Dendritic cell treated with granulocyte-macrophage colony-stimulating factor and Interleukin-4, amounts not matched to agents 40 ng/mL and 50 ng/mL, for 4 days (primary cell): ENCODE measurements at regions not wholly inside any gene's neighbourhood (a gene's known extent, or its start where the extent isn't known, plus 50 kb on each side); places are given as distances from the start of the nearest gene placed in this dataset.
A peak's percentile ranks its signal among the peaks of the same experiment; 100 is the strongest.
"Not testable (repeated sequence)": the region's sequence is repeated elsewhere in the genome, so short reads cannot be mapped to it uniquely, and the experiment has no call there.

Source experiments
- H3K27ac Mint-ChIP-seq: one replicate; pipeline ENCODE4 v1.8.0; 2022; ENCODE audit warnings: mild to moderate bottlenecking, mixed read lengths
- H3K27me3 Mint-ChIP-seq: one replicate; pipeline ENCODE4 v1.8.0; 2022; ENCODE audit warnings: mild to moderate bottlenecking, mixed read lengths
- H3K36me3 Mint-ChIP-seq: one replicate; pipeline ENCODE4 v1.8.0; 2022; ENCODE audit warnings: low read depth, mixed read lengths
- H3K4me1 Mint-ChIP-seq: one replicate; pipeline ENCODE4 v1.8.0; 2022; ENCODE audit warnings: low read depth, mixed read lengths
- H3K4me3 Mint-ChIP-seq: one replicate; pipeline ENCODE4 v1.8.0; 2022; ENCODE audit warnings: mild to moderate bottlenecking, moderate library complexity, mixed read lengths
- H3K9me3 Mint-ChIP-seq: one replicate; pipeline ENCODE4 v1.8.0; 2022; ENCODE audit warnings: mixed read lengths
- intact Hi-C: fragments of 100-400 bp; cut with micrococcal nuclease; formaldehyde crosslinking; loops from one replicate; pipeline ENCODE4 v1.15.0; 2022

DNA sequence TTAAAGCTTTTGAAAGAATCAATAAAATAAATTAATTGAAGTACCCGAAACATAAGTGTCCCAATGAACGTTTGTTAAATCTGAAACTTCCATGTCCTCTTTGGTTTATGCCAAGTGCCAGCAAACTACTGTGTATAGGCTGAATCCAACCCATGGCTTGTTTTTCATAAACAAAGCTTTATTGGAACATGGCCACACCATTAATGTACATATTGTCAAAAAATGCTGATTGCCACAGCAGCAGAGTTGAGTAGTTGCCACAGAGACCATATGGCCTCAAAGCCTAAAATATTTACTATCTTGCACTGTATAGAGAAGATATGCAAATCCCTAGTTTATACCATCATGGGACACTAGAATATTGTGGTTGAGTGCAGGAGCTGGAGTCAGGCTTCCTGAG is 406.1 kb downstream of the MAFB start:
- H3K27ac Mint-ChIP-seq = peak overlapping the region; percentile 87
- H3K27me3 Mint-ChIP-seq = peaks cover 31% of the 10 kb centered on the region
- peaks cover 48% of the 10 kb centered on the region for H3K4me1 Mint-ChIP-seq
- peaks cover 4% of the 10 kb centered on the region for H3K36me3 Mint-ChIP-seq
- peaks cover 11% of the 10 kb centered on the region for H3K9me3 Mint-ChIP-seq
- intact Hi-C loops = no loop called here
- H3K4me3 Mint-ChIP-seq = no peak overlapping the region

DNA sequence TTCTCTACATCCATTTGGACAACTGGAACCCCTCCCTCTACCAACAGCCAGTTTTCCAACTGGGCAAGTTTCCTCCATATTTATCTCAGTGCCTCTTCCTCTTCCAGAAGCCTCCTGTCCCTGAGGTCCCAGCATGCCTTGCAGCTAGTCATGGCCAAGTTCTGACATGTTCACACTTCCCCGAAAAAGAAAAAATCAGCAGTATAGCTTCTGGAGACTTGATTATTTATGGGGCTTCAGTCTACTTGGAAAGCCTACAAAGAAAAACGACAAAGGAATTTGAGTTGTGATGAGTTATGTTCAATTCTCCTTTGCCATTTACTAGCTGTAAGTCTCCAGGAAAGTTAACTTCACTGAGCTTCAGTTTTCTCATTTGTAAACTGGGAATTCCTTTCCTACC is 406.5 kb downstream of the MAFB start:
- Mint-ChIP-seq H3K27me3 (peaks cover 31% of the 10 kb centered on the region), H3K36me3 (peaks cover 4% of the 10 kb centered on the region), H3K27ac (peak overlapping the region; percentile 87), H3K4me3 (no peak overlapping the region), H3K9me3 (peaks cover 11% of the 10 kb centered on the region), H3K4me1 (peaks cover 52% of the 10 kb centered on the region)
- intact Hi-C loops = no loop called here

DNA sequence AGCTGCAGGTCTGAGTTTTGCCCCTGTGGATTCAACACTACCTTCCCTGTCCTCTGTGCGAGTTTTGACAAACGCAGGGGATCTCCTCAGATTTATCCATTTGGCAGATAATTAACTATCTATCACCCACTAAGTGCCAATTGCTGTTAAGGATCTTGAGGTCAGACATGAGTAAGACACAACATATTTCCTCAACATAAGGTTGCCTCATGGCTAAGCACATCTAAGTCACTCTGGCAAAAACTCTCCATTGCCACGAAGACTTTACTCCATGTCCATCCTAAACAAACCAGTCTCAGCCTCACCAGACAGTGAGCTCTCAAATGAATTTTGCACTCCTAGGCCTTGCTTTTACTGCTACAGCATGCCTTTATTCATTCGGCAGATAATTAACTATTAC is 408.4 kb downstream of the MAFB start:
- Mint-ChIP-seq H3K4me1 (peaks cover 54% of the 10 kb centered on the region), H3K36me3 (peaks cover 4% of the 10 kb centered on the region), H3K4me3 (no peak overlapping the region), H3K9me3 (peaks cover 11% of the 10 kb centered on the region), H3K27ac (peak overlapping the region; percentile 87), H3K27me3 (peaks cover 14% of the 10 kb centered on the region)
- intact Hi-C loops = no loop called here

DNA sequence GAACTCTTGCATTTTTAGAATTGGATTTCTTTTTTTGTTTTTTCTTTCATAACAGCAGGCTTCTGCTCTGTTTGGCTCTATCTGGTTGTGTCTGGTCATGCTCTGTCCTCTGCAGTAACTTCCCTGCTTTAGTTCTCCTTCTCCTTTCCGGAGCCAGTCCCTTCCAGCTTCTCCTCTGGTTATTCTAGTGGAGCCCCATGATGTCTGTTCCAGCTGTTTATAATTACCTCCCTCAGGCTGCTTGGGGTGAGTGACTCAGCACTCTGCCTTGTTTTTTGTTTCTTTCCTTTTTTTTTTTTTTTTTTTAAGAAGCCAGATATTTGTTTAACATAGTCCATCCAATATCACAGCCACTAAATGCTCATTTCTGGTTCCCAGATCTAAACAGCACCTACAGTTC is 409.6 kb downstream of the MAFB start:
- intact Hi-C loops = no loop called here
- Mint-ChIP-seq H3K4me3 (no peak overlapping the region), H3K36me3 (peaks cover 4% of the 10 kb centered on the region), H3K27ac (peak overlapping the region; percentile 87), H3K4me1 (peaks cover 61% of the 10 kb centered on the region), H3K27me3 (peaks cover 10% of the 10 kb centered on the region), H3K9me3 (peaks cover 11% of the 10 kb centered on the region)

DNA sequence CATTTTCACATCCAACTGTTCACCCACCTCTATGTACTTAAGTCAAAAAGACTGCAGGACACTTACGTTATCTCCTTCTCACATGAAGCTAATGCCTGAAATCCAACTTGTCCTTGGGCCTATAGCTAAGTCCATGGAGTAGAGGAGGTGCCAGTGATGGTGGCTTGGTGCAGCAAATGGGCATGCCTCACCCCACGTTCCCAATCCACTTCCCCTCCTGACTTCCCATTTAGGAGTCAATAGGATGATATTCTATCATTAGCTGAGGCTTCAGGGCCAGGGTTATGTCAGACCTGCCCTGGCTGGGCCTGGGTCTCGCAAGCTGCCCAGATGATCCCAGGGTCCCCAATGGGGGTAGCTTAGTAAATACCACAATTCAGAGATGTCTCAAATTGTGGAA is 410.4 kb downstream of the MAFB start:
- Mint-ChIP-seq H3K27ac (peak overlapping the region; percentile 87), H3K4me3 (no peak overlapping the region), H3K36me3 (peaks cover 4% of the 10 kb centered on the region), H3K27me3 (peaks cover 4% of the 10 kb centered on the region), H3K9me3 (peaks cover 11% of the 10 kb centered on the region), H3K4me1 (peaks cover 58% of the 10 kb centered on the region)
- intact Hi-C loops = no loop called here

DNA sequence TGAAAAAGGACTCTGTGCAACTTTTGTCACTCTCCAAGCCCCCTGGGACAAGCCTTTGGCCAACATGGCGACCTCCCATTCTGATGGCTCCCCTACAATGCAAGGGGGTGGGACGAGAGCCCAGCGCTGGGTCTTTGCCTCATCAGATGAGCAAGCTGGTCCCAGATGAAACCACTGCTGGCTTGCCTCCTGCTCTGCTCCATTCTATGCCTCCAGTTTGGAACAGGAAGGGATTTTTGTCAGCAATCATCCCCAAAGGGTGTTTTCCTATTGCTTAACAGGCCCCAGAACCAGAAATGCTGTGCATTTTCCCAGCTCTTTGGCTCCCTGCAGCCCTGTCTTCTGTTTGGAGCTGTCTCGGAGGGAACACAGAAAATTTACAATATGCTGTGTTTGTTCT is 412.7 kb downstream of the MAFB start:
- no peaks in the 10 kb centered on the region for H3K9me3 Mint-ChIP-seq
- intact Hi-C loops = no loop called here
- no peaks in the 10 kb centered on the region for H3K36me3 Mint-ChIP-seq
- no peak overlapping the region for H3K27ac Mint-ChIP-seq
- H3K4me1 Mint-ChIP-seq = peaks cover 41% of the 10 kb centered on the region
- H3K4me3 Mint-ChIP-seq = no peak overlapping the region
- H3K27me3 Mint-ChIP-seq = peaks cover 4% of the 10 kb centered on the region

DNA sequence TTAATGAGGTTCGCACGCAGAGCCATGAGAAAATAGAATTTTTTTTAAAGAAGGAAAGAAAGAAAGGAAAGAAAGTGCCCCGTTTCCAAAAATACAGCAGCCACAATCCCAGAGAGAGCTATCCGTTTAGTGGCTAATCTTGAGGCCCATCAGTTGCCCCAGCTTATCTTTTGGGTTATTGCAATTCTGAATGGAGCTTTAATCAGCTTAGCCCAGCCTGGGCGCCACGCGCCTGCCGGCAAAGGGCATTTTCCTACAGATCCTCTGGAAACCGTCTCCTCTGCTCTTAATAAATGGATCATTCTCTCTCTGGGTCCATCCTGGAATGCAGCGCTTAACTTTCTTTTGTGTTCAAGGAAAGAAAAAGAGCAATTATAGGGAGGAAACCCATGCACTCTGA is 413.3 kb downstream of the MAFB start:
- H3K36me3 Mint-ChIP-seq = no peaks in the 10 kb centered on the region
- H3K4me1 Mint-ChIP-seq = peaks cover 40% of the 10 kb centered on the region
- H3K9me3 Mint-ChIP-seq = no peaks in the 10 kb centered on the region
- H3K4me3 Mint-ChIP-seq = no peak overlapping the region
- peaks cover 7% of the 10 kb centered on the region for H3K27me3 Mint-ChIP-seq
- no peak overlapping the region for H3K27ac Mint-ChIP-seq
- intact Hi-C loops = no loop called here

DNA sequence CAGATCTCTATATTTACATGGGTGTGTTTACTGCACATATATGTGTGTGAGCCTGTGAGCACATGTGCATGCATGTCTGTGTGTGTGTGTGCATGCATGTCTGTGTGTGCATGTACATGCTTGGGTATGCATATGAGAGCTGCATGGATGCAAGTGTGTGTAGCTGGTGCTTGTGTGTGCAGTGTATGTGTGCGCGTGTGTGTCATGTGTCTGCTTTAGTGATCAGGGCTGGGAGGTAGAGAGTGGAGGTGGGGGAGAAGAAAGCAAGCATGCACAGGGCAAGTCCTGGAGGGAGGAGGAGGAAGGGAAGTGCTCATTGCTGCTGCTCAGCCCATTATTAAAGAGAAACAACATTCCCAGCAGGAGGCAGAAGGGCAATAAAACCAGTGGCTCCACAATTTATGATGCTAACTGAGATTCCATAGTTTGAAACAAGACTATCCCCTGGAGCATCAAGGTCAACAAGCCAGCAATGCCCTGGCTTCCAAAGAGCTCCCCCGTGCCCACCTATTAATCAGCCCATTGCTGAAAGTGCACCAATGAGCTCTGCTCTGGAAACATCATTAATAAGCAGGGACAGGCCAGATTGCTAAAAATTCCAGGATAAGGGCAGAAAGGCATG is 414.0 kb downstream of the MAFB start:
- Mint-ChIP-seq H3K4me1 (peaks cover 36% of the 10 kb centered on the region), H3K4me3 (no peak overlapping the region), H3K27me3 (peaks cover 10% of the 10 kb centered on the region), H3K9me3 (no peaks in the 10 kb centered on the region), H3K27ac (peak overlapping the region; percentile 20), H3K36me3 (no peaks in the 10 kb centered on the region)
- intact Hi-C loops = no loop called here

DNA sequence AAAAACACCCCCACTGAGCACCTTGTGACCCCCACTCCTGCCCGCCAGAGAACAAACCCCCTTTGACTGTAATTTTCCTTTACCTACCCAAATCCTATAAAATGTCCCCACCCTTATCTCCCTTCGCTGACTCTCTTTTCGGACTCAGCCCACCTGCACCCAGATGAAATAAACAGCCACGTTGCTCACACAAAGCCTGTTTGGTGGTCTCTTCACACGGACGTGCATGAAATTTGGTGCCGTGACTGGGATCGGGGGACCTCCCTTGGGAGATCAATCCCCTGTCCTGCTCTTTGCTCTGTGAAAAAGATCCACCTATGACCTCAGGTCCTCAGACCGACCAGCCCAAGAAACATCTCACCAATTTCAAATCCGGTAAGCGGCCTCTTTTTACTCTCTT is 419.8 kb downstream of the MAFB start:
- not testable (repeated sequence) for H3K9me3 Mint-ChIP-seq, H3K27ac Mint-ChIP-seq

DNA sequence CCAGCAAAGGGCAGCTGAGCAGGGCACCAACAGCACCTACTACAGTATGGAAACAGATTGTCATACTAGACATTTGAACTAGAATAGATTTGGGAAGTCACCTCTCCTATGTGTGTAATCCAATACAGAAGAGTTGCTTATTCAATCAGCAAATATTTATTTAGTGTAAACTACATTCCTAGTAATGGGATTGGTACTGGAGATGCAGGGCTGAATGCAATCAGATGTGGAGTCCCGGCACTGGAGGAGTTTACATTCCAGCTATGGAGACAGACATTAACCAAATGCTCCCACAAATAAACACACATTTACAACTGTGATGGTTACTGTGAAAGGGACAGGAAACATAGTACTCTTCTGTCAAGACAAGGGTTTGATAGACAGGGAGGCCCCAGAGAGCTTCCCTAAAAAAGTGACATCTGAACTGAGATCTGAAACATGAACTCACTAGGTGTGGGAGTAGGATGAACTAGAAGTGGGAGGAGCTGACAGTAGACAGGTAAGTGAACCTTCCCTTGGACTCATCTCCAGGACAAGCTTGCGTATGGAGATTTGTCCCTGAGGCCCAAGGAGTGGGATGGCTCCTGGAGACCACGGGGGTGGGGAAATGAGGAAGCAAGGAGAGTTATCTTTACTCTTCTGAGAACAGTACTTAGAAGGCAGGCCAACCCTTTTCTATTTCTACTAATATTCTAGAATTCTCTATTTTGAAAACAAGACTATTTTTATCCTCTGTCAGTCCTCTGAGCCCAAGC is 420.5 kb downstream of the MAFB start:
- Mint-ChIP-seq H3K27ac (peak overlapping the region; percentile 14), H3K36me3 (no peaks in the 10 kb centered on the region), H3K4me3 (no peak overlapping the region), H3K27me3 (peaks cover 15% of the 10 kb centered on the region), H3K9me3 (no peaks in the 10 kb centered on the region), H3K4me1 (peaks cover 52% of the 10 kb centered on the region)
- intact Hi-C loops = loop anchor here (10.0 kb wide), 2 partner anchors 104 to 416 kb away; partner anchors contain the start of gene MAFB

More for the DNA sequence above, 419.8 kb downstream of the MAFB start:
- intact Hi-C loops = loop anchor here (10.0 kb wide), 2 partner anchors 104 to 416 kb away; partner anchors contain the start of gene MAFB
- Mint-ChIP-seq H3K4me3 (peak overlapping the region; percentile 28), H3K4me1 (peaks cover 51% of the 10 kb centered on the region), H3K27me3 (peaks cover 15% of the 10 kb centered on the region)
- H3K36me3 Mint-ChIP-seq = not testable (repeated sequence)

DNA sequence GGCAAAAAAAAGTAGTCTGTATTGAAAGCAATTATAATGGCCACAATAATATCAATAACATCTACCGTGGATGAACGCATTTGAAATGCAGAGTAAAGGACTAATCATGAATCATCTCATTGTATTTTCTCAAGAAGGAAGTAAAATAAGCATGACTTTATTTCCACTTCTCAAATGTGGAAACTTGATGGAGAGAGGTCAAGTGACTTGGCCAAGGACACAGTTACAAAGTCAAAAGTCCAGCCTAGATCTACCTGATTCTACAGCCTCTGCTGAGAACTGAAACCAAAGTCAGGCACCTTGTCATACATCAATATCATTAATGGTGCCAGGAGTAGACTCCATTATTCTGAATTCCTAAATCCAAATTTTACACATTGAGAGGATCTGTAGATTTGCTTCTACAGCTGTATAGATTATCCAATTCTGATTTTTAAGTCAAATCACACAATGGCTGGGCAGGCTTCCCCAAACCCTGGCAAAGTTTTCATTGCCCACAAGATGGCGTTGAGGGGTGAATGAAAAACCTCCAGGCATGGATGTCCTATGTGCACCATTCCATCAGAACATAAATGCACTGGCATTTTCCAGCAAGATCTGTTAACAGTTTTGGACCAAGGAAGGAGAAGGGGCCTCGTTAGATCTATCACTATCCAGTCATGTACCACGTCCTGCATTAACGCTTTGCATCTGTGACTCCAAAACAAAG is 423.1 kb downstream of the MAFB start:
- Mint-ChIP-seq H3K36me3 (no peaks in the 10 kb centered on the region), H3K4me1 (peaks cover 73% of the 10 kb centered on the region), H3K4me3 (no peak overlapping the region), H3K9me3 (no peaks in the 10 kb centered on the region), H3K27me3 (peaks cover 8% of the 10 kb centered on the region), H3K27ac (peak overlapping the region; percentile 39)
- intact Hi-C loops = loop anchor here (10.0 kb wide), 2 partner anchors 101 to 419 kb away; partner anchors contain the start of gene MAFB

DNA sequence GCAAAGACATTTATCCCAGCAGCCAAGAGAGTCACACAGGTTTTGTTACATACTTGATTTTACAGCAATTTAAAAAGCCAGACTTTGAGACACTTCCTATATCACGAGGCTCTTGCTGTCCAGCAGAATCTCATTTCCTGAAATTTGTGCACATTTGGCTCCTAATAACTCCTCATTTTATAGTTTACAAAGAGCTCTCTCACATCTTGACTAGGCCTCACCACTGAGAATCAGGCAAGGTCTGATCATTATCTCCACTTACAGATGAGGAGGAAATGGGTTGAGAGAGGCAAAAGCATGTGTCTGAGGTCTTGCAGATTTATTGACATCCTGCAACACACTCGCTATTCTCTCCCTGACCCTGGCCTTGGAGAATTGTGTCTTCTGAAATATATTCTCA is 426.8 kb downstream of the MAFB start:
- intact Hi-C loops = loop anchor here (10.0 kb wide), 2 partner anchors 97 to 423 kb away; partner anchors contain the start of gene MAFB
- Mint-ChIP-seq H3K4me3 (no peak overlapping the region), H3K27me3 (peaks cover 8% of the 10 kb centered on the region), H3K36me3 (no peaks in the 10 kb centered on the region), H3K9me3 (no peaks in the 10 kb centered on the region), H3K27ac (peak overlapping the region; percentile 88), H3K4me1 (peaks cover 43% of the 10 kb centered on the region)

DNA sequence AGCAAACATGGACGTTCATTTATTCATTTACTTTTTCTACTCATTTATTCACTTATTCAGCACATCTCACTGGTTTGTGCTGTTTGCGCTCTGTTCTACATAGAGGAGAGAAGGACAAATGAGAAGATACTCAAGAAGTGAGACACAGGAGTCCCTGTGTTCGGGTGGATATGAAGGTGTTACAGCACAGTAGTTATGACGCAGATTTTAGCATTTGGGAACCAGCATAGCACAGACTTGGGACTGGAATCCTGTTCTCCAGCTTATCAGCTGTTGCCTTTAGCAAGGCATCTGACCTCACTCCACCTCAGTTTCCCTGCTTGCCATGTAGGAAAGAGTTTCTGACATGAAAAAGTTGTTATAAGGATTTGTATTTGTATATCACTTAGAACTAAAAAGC is 430.1 kb downstream of the MAFB start:
- H3K36me3 Mint-ChIP-seq = no peaks in the 10 kb centered on the region
- H3K9me3 Mint-ChIP-seq = no peaks in the 10 kb centered on the region
- intact Hi-C loops = no loop called here
- H3K4me3 Mint-ChIP-seq = no peak overlapping the region
- H3K27me3 Mint-ChIP-seq = peaks cover 17% of the 10 kb centered on the region
- no peak overlapping the region for H3K27ac Mint-ChIP-seq
- H3K4me1 Mint-ChIP-seq = peaks cover 41% of the 10 kb centered on the region

DNA sequence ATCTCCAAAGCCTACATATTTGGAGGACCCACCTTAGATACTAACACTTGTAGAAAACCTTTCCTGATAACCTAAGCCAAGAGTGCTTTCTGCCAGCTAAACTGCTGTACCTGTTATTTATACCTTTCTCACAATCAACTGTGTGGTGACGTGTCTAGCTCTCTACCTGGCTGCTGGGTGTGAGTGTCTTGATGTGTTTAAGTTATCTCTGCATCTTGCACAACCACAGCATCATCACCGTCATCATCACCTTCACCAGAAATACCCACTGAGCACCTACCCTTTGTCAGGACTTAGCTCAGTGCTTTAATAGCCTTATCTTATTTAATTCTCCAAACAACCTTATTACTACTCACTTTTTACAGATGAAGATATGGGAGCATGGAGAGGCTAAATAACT is 431.3 kb downstream of the MAFB start:
- no peak overlapping the region for H3K4me3 Mint-ChIP-seq
- no peak overlapping the region for H3K27ac Mint-ChIP-seq
- H3K4me1 Mint-ChIP-seq = peaks cover 35% of the 10 kb centered on the region
- H3K36me3 Mint-ChIP-seq = no peaks in the 10 kb centered on the region
- peaks cover 3% of the 10 kb centered on the region for H3K9me3 Mint-ChIP-seq
- intact Hi-C loops = no loop called here
- H3K27me3 Mint-ChIP-seq = peaks cover 17% of the 10 kb centered on the region
